ENCODE measurements at regions not wholly inside any gene's neighbourhood (a gene's known extent, or its start where the extent isn't known, plus 50 kb on each side); places are given as distances from the start of the nearest gene placed in this dataset.

- no peak for TF ChIP-seq ZNF112 (tag by site-specific recombination; IDR thresholded peaks at IDR 0.05)
- POLR2A ChIA-PET, result no interaction called here
- CTCF ChIA-PET, result interaction anchor here (0.6 kb wide), 2 partner anchors 264 to 495 kb away, joined by 3 to 4 read pairs; no protein-coding TSS in a partner anchor
These were observed 277.9 kb downstream of the KLHL13 start for GRCh38 chrX:117838581-117839331.

DNA sequence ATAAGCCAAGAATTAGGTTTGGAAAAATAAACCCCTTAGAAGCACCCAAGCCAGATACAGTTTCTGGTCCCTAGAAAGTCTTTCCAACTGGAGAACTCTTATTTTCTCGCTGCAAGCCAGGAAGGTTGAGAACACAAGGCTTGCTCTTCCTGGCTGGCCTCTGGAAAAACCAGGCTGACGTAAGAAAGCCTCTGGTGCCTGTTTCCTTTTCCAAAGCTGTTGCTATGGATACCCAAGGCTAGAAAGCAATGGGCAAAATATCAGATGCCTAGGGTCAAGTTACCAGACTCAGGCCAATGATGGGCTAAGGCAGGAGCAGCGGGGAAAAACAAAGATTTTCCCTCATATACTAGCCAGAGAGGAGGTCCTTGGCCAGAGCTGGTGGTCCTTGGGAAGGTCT, 281.6 kb downstream of the KLHL13 start:
- ChIA-PET POLR2A (no interaction called here), CTCF (no interaction called here)
- H3K9me3 ChIP-seq (ENCODE audit: control insufficient read depth, insufficient read depth, low read depth, low read length), result peaks cover 4% of the 10 kb centered on the region; the same call in 1 of the 2 replicates
- H3K4me1 ChIP-seq (ENCODE audit: control insufficient read depth, insufficient read depth, low read length), result no peaks in the 10 kb centered on the region
- no peaks in the 10 kb centered on the region for H3K36me3 ChIP-seq (ENCODE audit: control insufficient read depth in 2 of 2, insufficient read depth in 1 of 2, low read length in 2 of 2)
- no peak overlapping the region for H3K4me3 ChIP-seq (ENCODE audit: low read depth, low read length)
- H3K27ac ChIP-seq (ENCODE audit: extremely low read depth, low read depth, low read length), result no peak overlapping the region
- TF ChIP-seq PATZ1 (tag by site-specific recombination; IDR thresholded peaks at IDR 0.05), result no peak
- TF ChIP-seq, protein P1, sequence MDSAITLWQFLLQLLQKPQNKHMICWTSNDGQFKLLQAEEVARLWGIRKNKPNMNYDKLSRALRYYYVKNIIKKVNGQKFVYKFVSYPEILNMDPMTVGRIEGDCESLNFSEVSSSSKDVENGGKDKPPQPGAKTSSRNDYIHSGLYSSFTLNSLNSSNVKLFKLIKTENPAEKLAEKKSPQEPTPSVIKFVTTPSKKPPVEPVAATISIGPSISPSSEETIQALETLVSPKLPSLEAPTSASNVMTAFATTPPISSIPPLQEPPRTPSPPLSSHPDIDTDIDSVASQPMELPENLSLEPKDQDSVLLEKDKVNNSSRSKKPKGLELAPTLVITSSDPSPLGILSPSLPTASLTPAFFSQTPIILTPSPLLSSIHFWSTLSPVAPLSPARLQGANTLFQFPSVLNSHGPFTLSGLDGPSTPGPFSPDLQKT (IDR thresholded peaks at IDR 0.05; ENCODE audit: borderline replicate concordance, low read depth, low read length), result no peak
- TF ChIP-seq ZNF239 (tag by site-specific recombination; IDR thresholded peaks at IDR 0.05), result no peak
- TF ChIP-seq ZBTB49 (tag by site-specific recombination; IDR thresholded peaks at IDR 0.05; ENCODE audit: low read depth), result no peak
- no peak for TF ChIP-seq ZNF514 (tag by site-specific recombination; IDR thresholded peaks at IDR 0.05)

More at GRCh38 chrX:117838581-117839331, 277.9 kb downstream of the KLHL13 start:
- Histone ChIP-seq H3K27ac (ENCODE audit: extremely low read depth, low read depth, low read length) (no peak overlapping the region), H3K9me3 (ENCODE audit: control insufficient read depth, insufficient read depth, low read depth, low read length) (peaks cover under 1% of the 10 kb centered on the region; the same call in 1 of the 2 replicates), H3K4me1 (ENCODE audit: control insufficient read depth, insufficient read depth, low read length) (no peaks in the 10 kb centered on the region), H3K4me3 (ENCODE audit: low read depth, low read length) (no peak overlapping the region), H3K36me3 (ENCODE audit: control insufficient read depth in 2 of 2, insufficient read depth in 1 of 2, low read length in 2 of 2) (no peaks in the 10 kb centered on the region)

- Histone ChIP-seq H3K4me1 (ENCODE audit: control insufficient read depth, insufficient read depth, low read length) (no peaks in the 10 kb centered on the region), H3K27ac (ENCODE audit: extremely low read depth, low read depth, low read length) (no peak overlapping the region), H3K36me3 (ENCODE audit: control insufficient read depth in 2 of 2, insufficient read depth in 1 of 2, low read length in 2 of 2) (no peaks in the 10 kb centered on the region), H3K4me3 (ENCODE audit: low read depth, low read length) (no peak overlapping the region), H3K9me3 (ENCODE audit: control insufficient read depth, insufficient read depth, low read depth, low read length) (peaks cover 4% of the 10 kb centered on the region; the same call in 1 of the 2 replicates)
- ChIA-PET CTCF (no interaction called here), POLR2A (no interaction called here)
- TF ChIP-seq OSR2 (tag by site-specific recombination; IDR thresholded peaks at IDR 0.05) (no peak), ZFHX2 (tag by site-specific recombination; conservative IDR thresholded peaks at IDR 0.05) (no peak), ZNF423 (tag by site-specific recombination; IDR thresholded peaks at IDR 0.05) (no peak), ZNF76 (tag by site-specific recombination; IDR thresholded peaks at IDR 0.05; ENCODE audit: borderline replicate concordance, low read depth) (no peak), ZNF433 (tag by site-specific recombination; IDR thresholded peaks at IDR 0.05; ENCODE audit: low read depth) (no peak), ZNF214 (tag by site-specific recombination; IDR thresholded peaks at IDR 0.05; ENCODE audit: borderline replicate concordance) (no peak), ZNF239 (tag by site-specific recombination; IDR thresholded peaks at IDR 0.05) (no peak), SP7 (tag by site-specific recombination; IDR thresholded peaks at IDR 0.05) (no peak), ATF2 (tag by site-specific recombination; IDR thresholded peaks at IDR 0.05; ENCODE audit: low read depth) (no peak), ZNF302 (tag by site-specific recombination; IDR thresholded peaks at IDR 0.05; ENCODE audit: low read depth) (no peak), ZNF580 (tag by site-specific recombination; IDR thresholded peaks at IDR 0.05) (no peak), MEIS1 (CRISPR knock-in tag; IDR thresholded peaks at IDR 0.05; ENCODE audit: borderline replicate concordance) (no peak), SCRT1 (tag by site-specific recombination; IDR thresholded peaks at IDR 0.05; ENCODE audit: borderline replicate concordance) (no peak), MZF1 (tag by site-specific recombination; IDR thresholded peaks at IDR 0.05; ENCODE audit: borderline replicate concordance) (no peak)
- TF ChIP-seq, protein P2, sequence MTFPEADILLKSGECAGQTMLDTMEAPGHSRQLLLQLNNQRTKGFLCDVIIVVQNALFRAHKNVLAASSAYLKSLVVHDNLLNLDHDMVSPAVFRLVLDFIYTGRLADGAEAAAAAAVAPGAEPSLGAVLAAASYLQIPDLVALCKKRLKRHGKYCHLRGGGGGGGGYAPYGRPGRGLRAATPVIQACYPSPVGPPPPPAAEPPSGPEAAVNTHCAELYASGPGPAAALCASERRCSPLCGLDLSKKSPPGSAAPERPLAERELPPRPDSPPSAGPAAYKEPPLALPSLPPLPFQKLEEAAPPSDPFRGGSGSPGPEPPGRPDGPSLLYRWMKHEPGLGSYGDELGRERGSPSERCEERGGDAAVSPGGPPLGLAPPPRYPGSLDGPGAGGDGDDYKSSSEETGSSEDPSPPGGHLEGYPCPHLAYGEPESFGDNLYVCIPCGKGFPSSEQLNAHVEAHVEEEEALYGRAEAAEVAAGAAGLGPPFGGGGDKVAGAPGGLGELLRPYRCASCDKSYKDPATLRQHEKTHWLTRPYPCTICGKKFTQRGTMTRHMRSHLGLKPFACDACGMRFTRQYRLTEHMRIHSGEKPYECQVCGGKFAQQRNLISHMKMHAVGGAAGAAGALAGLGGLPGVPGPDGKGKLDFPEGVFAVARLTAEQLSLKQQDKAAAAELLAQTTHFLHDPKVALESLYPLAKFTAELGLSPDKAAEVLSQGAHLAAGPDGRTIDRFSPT (tag by site-specific recombination; IDR thresholded peaks at IDR 0.05), result no peak
These were observed 282.5 kb downstream of the KLHL13 start for GRCh38 chrX:117834076-117834475.

Measured in HEK293 (cell line).